ENCODE measurements at regions not wholly inside any gene's neighbourhood (a gene's known extent, or its start where the extent isn't known, plus 50 kb on each side); places are given as distances from the start of the nearest gene placed in this dataset.
A peak's percentile ranks its signal among the peaks of the same experiment; 100 is the strongest.
"Not testable (repeated sequence)": the region's sequence is repeated elsewhere in the genome, so short reads cannot be mapped to it uniquely, and the experiment has no call there.

GRCh38 chr6:21773576-21773968, 180.0 kb downstream of the SOX4 start:
- DNase-seq = no peak

GRCh38 chr6:21777846-21778245, 184.3 kb downstream of the SOX4 start:
- no peak for DNase-seq

- DNase-seq = no peak
These were observed 186.6 kb downstream of the SOX4 start for GRCh38 chr6:21780141-21780540.

- DNase-seq = no peak
These were observed 187.1 kb downstream of the SOX4 start for GRCh38 chr6:21780679-21781078.

GRCh38 chr6:21781128-21781527, 187.6 kb downstream of the SOX4 start:
- no peak for DNase-seq

- no peak for DNase-seq
These were observed 191.6 kb downstream of the SOX4 start for GRCh38 chr6:21785164-21785563.

GRCh38 chr6:21791056-21791455, 197.5 kb downstream of the SOX4 start:
- no peak for DNase-seq

GRCh38 chr6:21791581-21791980, 198.0 kb downstream of the SOX4 start:
- no peak for DNase-seq

- DNase-seq = no peak
These were observed 198.6 kb downstream of the SOX4 start for GRCh38 chr6:21792177-21792576.

GRCh38 chr6:21796979-21797378, 203.4 kb downstream of the SOX4 start:
- DNase-seq = not testable (repeated sequence)

- DNase-seq = no peak
These were observed 204.9 kb downstream of the SOX4 start for GRCh38 chr6:21798468-21798867.

GRCh38 chr6:21800330-21800729, 206.8 kb downstream of the SOX4 start:
- DNase-seq = no peak

- DNase-seq = peak; percentile 75
These were observed 207.4 kb downstream of the SOX4 start for GRCh38 chr6:21800948-21801438.

GRCh38 chr6:21801446-21802174, 208.1 kb downstream of the SOX4 start:
- no peak for DNase-seq

- no peak for DNase-seq
These were observed 208.7 kb downstream of the SOX4 start for GRCh38 chr6:21802175-21802822.

GRCh38 chr6:21804941-21805610, 211.5 kb downstream of the SOX4 start:
- no peak for DNase-seq

- no peak for DNase-seq
These were observed 213.9 kb downstream of the SOX4 start for GRCh38 chr6:21807299-21808044.

GRCh38 chr6:21808045-21808470, 214.5 kb downstream of the SOX4 start:
- no peak for DNase-seq

GRCh38 chr6:21808551-21809242, 215.1 kb downstream of the SOX4 start:
- DNase-seq = peak; percentile 63

- DNase-seq = no peak
These were observed 217.9 kb downstream of the SOX4 start for GRCh38 chr6:21811484-21811883.

GRCh38 chr6:21816231-21816630, 222.7 kb downstream of the SOX4 start:
- DNase-seq = no peak

- no peak for DNase-seq
These were observed 226.9 kb downstream of the SOX4 start for GRCh38 chr6:21820442-21820841.

GRCh38 chr6:21823371-21823770, 229.8 kb downstream of the SOX4 start:
- no peak for DNase-seq
